GM21619 (cell line): ENCODE measurements at regions not wholly inside any gene's neighbourhood (a gene's known extent, or its start where the extent isn't known, plus 50 kb on each side); places are given as distances from the start of the nearest gene placed in this dataset.
"Not testable (repeated sequence)": the region's sequence is repeated elsewhere in the genome, so short reads cannot be mapped to it uniquely, and the experiment has no call there.

Source experiments
- ATAC-seq: cut with Tn5 transposase; IDR thresholded peaks from one replicate; pipeline ENCODE4 v1.9.1; 2021; ENCODE audit not compliant: unreplicated experiment

DNA sequence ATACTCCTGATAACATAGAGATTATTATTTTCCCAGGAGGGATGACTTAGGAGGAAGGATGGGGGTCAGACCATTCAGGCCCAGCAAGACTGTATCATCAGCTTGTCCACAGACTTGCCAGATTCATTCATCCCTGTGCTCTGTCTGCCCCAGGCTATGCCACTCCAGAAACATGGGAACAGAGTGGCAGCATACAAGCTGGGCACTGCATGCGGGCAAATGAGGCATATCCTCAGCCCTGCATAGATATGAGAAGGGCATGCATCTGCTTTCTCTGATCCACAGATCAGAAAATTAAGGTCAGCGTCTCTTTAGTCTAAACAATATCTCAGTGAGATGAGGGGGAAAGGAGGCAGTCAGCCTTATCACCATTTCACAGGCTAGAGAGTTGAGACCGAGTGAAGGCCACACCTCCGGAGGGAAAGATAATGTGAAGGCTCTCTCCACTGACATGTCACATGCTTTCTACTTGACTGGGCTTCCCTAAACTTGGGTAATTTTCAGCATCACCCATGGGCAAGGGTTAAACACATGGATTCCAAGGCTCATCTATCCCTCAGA is 140.5 kb downstream of the TFAP2B start:
- no peak for ATAC-seq

DNA sequence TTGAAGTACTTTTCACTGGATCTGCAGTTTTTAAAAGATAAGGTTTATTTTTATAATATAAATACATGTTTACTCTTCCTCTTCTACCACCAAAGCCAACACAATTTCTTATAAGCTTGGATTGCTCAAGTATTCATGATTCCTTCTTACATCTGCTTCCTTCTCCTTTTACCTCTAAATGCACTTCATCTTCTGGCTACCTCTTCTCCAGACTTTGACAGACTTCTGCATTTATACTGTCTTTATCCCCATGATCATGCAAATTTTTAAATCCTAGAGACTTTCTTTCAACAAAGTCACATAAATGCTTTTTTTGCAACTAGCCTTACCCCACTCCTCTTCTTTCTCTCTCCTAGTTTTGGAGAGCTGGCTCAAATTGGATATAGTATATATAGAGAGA is 142.9 kb downstream of the TFAP2B start:
- ATAC-seq: no peak

DNA sequence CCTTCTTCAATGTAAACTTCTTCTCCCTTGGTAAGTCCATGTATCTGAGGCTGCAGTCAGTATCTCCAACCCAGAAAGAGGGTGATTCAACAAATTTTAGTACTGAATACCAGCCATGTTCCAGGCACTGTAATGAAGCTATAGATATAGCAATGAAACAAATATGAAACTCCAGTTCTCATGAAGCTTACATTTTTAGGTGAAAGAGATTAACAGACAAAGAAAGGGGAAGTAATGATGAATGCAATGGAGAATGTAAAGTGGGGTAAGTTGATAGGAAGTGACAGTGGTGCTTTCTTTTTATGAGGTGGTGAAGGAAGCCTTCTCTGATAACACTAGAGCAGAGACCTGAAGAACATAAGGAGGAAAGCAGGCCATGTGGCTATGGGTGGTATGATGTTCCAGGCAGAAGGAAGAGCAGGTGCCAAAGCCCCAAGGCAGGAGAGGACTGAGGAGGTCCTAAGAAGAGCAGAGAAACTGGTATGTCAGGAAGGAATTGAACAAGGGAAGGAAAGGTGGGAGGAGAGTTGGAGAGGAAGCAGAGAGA is 143.6 kb downstream of the TFAP2B start:
- ATAC-seq: no peak

DNA sequence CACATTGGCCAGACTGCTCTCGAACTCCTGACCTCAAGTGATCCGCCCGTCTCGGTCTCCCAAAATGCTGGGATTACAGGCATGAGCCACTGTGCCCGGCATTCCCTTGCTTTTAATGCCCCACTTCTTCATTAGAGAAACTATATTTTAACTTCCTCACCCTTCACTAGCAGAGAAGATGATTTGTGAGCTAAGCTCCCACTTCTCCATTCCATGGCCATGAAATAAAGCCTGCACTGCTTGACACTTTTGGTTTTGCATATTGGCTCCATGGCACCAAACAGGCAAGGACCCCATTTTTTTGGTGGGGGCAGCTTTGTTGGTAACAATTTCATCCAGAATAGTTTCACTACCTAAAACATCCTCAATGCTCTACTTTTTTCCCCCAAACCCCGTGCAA is 145.3 kb downstream of the TFAP2B start:
- ATAC-seq: no peak

DNA sequence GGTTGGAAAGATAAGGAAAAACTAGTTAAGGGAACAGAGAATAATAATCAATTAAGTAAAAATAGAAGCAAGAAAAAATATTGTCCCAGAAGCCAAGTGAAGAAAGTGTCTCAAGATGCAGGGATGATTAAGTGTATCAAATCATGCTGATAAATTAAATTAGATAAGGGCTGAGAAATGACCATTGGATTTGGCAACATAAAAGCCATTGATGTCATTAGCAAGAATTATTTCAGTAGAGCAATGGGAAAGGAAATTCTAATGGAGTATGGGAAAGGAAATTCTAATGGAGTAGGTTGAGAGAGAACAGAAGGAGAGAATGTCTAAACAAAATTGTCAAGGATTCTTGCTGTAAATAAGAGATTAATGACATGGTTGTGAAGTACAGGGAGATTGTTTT is 146.8 kb downstream of the TFAP2B start:
- no peak for ATAC-seq

DNA sequence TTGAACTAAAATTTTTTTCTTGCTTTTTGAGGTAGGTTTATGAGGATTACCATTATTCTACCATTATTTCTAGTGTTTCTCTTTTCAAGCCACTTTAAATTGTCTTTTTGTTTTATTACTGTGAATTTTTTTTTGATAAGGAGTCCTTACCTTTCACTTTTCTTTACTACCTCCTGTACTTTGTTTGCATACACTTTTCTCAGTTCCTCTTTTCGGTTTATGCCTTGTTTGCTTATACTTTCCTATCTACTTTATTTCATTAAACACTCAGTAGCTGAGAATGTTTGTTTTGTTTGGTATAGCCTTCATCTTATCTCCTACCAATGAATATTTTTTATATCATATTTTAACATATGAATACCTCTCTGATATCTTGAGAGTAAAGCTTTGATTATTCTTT is 147.9 kb downstream of the TFAP2B start:
- ATAC-seq: peak; percentile 97

DNA sequence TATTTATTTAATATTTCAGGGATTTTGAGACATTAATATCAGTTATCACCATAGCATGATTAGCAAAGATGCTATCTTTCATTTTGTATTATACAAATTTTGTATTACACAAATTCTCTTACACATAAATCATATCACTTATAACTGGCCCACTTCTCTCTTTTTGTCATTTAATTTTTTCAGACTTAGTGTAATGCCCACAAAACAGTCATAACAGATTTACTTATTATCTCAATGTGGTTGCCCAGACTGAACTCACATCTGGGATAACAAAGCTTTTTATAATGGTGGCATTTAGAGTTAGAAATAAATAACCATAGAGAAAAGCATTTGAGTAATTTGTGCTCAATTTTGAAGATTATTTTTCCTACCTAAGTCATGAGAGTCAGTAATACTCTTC is 148.3 kb downstream of the TFAP2B start:
- ATAC-seq: no peak

DNA sequence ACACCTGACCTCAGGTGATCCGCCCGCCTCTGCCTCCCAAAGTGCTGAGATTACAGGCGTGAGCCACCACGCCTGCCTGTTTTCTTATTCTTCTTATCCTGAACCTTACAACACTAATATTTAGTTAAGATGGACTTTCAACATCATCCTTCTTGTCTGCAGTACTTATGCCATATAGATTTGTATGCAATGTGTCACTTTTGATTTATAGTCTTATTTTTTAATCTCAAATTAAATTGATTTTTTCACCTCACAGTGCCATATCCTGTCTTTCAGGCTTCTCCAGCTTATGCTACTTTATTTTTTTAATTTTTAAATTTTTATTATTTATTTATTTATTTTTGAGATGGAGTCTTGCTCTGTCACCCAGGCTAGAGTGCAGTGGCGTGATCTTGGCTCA is 149.6 kb downstream of the TFAP2B start:
- not testable (repeated sequence) for ATAC-seq

DNA sequence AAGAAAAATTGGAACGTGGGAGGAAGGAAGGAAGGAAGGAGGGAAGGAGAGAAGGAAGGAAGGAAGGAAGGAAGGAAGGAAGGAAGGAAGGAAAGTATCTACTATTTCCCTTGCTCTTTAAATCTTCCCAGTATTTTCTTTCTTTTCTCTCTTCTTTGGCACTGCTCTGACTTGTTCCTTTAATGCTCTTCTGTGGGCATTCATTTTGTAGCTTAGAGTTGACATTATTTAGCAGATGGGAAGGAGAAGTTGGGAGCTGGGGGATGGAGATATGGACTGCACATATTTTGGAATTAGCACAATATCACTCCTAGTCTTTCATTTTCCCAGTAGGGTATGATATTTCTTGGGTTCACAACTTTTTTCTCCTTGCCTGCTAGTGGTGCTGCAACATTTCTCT is 152.2 kb downstream of the TFAP2B start:
- ATAC-seq: no peak

DNA sequence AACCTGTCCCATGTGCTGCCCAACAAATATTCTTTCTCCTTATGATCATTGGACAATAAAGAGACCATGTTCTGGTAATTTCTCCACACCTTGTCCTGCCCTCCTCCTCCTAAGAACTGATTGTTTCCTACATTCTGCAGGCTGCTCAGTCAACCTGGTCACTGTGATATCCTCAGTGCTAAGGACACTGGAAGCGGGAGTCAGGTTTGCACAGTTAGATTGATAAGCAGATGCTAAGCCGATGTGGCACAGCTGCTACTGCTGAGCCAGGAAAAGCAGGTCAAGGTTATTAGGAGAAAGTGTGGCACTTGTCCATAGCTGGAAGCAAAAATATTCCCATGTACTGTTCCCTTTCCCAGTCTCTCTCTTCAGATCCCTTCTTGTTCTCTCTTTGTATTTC is 154.8 kb downstream of the TFAP2B start:
- ATAC-seq: no peak

DNA sequence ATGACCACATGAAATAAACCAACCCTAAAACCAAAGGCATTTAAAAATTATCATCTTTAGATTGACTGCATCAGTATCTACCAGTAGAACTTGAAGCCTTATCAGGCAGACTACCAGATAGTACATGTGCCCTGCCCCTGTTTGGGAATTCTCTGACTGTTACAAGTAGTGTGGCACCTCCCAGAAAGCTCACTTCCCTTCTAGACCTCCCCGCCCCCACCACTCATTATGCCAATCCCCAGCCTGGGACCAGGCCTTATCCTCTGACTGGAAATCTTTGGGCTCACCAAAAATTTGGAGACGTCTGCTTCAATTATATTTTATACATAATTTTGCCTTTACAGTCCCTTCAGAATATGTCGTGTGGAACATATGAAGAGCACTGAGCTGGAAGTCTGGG is 155.6 kb downstream of the TFAP2B start:
- ATAC-seq: no peak

DNA sequence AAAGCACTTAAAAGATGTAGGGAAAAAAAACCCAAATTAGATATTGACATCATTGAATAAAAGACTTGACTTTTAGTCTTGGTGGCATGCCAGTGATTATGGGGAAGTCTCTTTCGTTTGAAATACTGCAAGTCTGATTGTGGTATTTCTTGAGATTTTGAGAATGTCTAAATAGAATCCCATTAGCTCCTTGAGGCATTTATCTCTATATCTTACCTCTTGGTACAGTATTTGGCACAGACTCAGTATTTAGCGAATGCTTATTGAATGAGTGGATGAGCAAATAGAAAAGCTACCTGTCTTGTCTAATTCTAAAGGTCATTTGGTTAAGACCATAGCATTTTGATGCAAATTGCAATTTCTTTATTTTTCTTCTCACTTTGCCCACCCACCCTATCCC is 156.5 kb downstream of the TFAP2B start:
- ATAC-seq: no peak

DNA sequence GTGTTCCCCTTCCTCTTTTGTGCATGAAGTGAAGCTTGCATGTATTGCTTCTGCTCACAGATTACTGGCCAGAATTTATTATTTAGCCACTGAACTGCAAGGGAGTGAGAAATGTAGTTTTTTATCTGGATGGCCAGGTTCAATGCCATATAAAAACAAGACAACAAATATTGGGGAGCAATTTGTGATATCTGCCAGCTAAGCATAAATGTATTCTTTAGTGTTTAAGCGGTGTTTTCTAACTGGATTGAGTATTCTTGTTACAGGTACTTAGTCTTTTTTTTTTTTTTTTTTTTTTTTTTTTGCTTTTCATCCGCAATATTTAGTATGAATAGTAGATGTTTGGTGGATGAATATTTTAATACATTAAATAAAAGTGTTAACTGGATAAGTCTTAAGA is 158.2 kb downstream of the TFAP2B start:
- no peak for ATAC-seq

DNA sequence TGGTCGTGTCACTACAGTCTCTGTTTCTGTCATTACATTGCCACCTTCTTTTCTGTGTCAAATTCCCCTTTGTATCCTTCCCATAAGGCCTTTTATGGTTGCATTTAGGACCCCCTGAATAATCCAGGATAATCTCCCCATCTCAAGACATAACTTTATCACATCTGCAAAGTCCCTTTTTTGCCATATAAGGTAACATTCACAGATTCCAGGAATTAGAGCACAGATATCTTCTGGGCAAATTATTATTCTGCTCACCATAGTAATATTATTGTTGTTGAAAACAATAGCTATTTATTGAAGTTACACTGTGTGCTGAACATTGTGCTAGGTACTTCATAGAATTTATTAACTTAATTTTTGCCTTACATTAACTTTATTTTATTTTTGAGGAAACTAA is 159.1 kb downstream of the TFAP2B start:
- no peak for ATAC-seq

DNA sequence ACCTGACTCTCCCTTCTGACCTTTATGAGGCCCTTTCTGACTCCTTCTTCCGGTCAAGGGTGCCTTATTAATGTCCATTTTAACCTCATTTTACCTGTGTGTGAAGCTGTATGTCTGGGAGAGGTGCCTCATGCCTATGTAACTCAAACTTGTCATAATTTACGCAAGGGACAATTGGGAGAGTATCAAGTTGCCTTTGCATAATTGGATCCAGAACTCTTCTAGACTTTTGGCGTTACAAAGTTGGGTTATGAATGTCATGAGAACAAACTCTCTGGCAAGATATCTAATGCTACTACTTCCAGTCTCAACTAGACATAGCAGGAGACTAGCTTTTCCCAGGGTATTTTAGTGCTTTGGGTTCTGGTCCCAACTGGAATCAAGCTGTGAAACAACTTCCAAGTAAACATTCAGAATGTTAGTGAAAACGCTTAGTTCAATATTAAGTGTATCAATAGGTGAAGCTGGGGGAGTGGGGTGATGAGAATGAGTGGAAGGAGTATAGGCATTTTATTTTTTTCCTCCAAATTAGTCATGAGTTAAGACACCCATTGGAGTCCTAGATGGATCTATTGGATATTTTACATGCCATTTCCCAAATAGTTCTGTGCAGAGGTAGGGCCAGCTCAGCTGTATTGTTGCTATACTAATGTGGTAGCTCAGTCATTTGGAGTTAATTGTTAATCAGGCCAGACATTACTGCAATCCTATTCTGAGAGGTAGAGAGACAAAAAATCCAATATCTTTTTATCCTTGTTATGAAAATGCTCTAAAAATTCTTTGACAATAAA is 159.9 kb downstream of the TFAP2B start:
- ATAC-seq: no peak

DNA sequence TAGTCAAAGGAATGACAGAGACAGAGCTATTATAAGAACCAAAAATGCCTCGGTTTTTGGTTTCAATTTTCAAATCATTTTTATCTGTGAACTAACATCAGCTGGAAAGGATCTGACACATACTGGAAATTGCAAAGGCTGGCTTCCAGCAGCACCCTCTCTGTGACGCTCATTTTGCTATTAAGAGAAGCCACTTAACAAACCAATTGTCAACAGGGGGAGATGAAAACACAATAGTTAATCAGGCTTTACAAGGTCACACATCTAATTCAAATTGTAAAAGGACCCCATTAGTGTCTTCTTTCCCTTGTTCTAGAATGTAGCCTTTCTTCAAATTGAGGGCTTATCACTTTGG is 160.5 kb downstream of the TFAP2B start:
- ATAC-seq: no peak

DNA sequence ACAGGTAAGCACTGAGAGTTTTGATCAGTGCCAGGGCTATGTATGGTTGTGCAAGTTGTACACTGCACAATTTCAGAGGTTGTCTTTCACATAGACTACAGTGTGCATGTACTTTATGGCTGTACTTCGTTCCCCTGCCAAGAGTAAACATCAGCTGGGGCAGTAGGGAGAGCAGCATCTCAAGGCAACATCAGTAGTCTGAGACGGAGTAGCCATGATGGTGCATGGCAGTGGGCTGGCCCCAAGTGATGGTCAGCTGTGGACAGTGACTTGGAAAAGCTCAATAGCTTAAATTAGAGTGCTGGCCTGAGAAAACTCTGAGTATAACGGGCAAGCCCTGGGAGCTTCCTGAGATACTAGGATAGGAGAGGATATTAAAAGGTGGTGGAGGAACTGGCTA is 165.5 kb downstream of the TFAP2B start:
- ATAC-seq: no peak

DNA sequence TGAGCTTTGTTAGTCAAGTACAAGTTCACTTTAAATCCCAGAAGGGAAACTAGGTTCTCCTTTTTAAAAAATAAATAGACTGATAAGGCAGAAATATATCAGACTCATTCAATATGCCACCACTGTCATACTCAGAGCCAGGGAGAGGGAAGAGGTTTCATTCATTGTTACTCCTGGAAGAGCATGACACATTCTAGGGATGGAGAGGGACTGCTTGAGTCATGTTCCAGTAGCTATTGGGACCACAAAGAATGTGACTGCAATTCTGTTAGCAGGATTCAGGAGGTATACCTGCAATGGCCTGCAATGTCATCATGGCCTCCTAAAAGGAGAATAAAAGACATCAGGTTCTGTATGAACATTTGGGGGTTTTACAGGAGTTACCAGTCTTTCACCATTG is 167.6 kb downstream of the TFAP2B start:
- no peak for ATAC-seq

DNA sequence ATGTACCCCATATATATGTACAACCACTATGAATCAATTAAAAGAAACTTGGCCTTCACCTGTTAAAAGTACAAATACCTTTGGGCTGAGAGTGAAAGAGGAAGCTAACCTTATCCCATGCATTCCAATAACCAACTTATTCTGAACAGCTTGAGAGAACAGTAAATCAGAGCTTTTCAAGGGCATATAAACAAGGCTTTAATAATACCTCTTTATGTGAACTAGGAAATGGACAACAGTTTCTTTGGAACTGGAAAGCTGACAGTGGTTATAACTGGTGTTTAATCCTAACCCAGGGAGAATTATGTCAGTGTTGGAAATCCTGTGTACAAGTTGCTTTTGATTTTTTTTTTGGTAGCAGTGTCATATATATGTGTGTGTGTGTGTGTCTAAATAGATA is 170.5 kb downstream of the TFAP2B start:
- no peak for ATAC-seq

DNA sequence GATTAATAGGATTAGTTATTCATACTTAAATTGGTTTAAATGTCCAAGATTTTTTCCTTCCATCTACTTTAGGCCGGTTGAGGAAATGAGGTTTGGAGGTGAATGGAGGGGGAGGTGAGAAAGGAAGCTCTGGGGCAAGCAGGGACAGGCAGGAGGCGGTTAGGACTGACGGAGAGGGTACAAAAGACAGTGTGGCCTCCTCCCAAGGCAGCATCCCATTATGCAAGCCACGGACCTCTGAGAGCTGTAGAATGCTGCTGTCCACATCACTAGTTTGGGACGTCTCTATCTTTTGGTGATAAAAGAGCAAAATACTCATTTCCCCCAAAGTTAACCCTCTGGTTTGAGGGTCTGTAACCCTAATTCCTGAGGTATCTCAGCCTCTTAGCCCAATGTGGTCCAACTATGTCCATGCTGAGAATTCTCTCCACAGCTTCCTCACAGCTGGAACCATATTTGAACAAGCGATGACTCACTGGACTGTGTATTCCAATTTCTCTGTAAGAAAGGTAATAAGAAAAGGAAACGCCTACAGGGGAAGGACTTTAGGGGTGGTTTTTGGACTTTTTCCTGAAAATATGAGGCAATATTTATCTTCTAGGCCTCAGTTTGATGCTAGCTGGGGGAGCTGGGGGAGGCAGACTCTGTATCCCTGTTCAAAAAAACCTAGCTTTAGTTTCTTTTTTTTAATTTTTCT is 172.2 kb downstream of the TFAP2B start:
- no peak for ATAC-seq

DNA sequence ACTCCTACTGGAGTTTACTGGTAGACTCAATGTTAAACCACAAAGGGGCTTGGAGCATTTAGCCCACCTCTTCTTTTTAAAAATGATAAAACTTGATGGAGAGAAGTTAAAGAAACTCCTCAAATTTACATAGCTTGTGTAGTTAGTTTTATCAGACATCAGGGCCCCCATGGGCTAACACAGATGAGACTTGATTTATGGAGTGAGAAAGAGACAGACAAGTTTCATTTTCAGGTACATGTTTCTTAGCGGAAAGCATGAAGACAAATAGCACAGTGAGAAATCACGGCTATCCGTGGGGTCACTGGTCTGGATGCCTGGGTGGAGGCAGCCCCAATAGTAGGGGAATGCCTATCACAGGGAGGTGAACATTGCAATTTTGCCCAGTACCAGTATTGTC is 173.6 kb downstream of the TFAP2B start:
- no peak for ATAC-seq
